HepG2 (cell line): ENCODE measurements at regions not wholly inside any gene's neighbourhood (a gene's known extent, or its start where the extent isn't known, plus 50 kb on each side); places are given as distances from the start of the nearest gene placed in this dataset.

Source experiments
- ETV6 ChIP-seq: sonication (generic); formaldehyde crosslinking; conservative IDR thresholded peaks from 2 replicates; pipeline ENCODE4 v1.4.0; 2020; ENCODE audit warnings: missing genetic modification reagents
- MXD4 ChIP-seq: IDR thresholded peaks from 2 replicates; pipeline ENCODE4 v1.6.1; 2016; ENCODE audit warnings: mild to moderate bottlenecking, missing biosample characterization, missing genetic modification reagents
- NFYB ChIP-seq: sonication (generic); formaldehyde crosslinking; IDR thresholded peaks from 2 replicates; pipeline ENCODE4 v1.4.0; 2020; ENCODE audit warnings: missing genetic modification reagents
- PBX2 ChIP-seq: IDR thresholded peaks from 2 replicates; pipeline ENCODE4 v1.6.1; 2016; ENCODE audit warnings: control low read depth
- PLRG1 ChIP-seq: fragments of 450-650 bp; conservative IDR thresholded peaks from 2 replicates; pipeline ENCODE4 v1.6.1; 2016
- SMARCC2 ChIP-seq: fragments of 450-650 bp; IDR thresholded peaks from 2 replicates; pipeline ENCODE4 v1.6.1; 2017; ENCODE audit warnings: antibody characterized with exemption, mild to moderate bottlenecking
- SMARCE1 ChIP-seq: fragments of 450-650 bp; IDR thresholded peaks from 2 replicates; pipeline ENCODE4 v1.6.1; 2017; ENCODE audit warnings: borderline replicate concordance
- TF ChIP-seq, protein P1 (sequence below): sonication (generic); formaldehyde crosslinking; IDR thresholded peaks from 2 replicates; pipeline ENCODE4 v1.5.0; 2020; ENCODE audit warnings: mild to moderate bottlenecking, missing genetic modification reagents, moderate library complexity
- TF ChIP-seq, protein P2 (sequence below): sonication (generic); formaldehyde crosslinking; IDR thresholded peaks from 2 replicates; pipeline ENCODE4 v1.5.1; 2020; ENCODE audit warnings: mild to moderate bottlenecking, missing genetic modification reagents, moderate library complexity

- no peak for TF ChIP-seq ETV6 (CRISPR knock-in tag)
- TF ChIP-seq NFYB: no peak
- no peak for TF ChIP-seq PLRG1
- TF ChIP-seq SMARCE1: no peak
- TF ChIP-seq, protein P1, sequence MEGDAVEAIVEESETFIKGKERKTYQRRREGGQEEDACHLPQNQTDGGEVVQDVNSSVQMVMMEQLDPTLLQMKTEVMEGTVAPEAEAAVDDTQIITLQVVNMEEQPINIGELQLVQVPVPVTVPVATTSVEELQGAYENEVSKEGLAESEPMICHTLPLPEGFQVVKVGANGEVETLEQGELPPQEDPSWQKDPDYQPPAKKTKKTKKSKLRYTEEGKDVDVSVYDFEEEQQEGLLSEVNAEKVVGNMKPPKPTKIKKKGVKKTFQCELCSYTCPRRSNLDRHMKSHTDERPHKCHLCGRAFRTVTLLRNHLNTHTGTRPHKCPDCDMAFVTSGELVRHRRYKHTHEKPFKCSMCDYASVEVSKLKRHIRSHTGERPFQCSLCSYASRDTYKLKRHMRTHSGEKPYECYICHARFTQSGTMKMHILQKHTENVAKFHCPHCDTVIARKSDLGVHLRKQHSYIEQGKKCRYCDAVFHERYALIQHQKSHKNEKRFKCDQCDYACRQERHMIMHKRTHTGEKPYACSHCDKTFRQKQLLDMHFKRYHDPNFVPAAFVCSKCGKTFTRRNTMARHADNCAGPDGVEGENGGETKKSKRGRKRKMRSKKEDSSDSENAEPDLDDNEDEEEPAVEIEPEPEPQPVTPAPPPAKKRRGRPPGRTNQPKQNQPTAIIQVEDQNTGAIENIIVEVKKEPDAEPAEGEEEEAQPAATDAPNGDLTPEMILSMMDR: no peak
- TF ChIP-seq MXD4 (CRISPR knock-in tag): no peak
- TF ChIP-seq, protein P2, sequence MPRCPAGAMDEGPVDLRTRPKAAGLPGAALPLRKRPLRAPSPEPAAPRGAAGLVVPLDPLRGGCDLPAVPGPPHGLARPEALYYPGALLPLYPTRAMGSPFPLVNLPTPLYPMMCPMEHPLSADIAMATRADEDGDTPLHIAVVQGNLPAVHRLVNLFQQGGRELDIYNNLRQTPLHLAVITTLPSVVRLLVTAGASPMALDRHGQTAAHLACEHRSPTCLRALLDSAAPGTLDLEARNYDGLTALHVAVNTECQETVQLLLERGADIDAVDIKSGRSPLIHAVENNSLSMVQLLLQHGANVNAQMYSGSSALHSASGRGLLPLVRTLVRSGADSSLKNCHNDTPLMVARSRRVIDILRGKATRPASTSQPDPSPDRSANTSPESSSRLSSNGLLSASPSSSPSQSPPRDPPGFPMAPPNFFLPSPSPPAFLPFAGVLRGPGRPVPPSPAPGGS (CRISPR knock-in tag): no peak
- TF ChIP-seq PBX2 (CRISPR knock-in tag): no peak
- no peak for TF ChIP-seq SMARCC2
Measured at GRCh38 chr9:107183176-107183575, 99.9 kb upstream of the RAD23B start.
